ENCODE measurements at regions not wholly inside any gene's neighbourhood (a gene's known extent, or its start where the extent isn't known, plus 50 kb on each side); places are given as distances from the start of the nearest gene placed in this dataset.

GRCh38 chr2:133660510-133660909 is 92.2 kb upstream of the NCKAP5 start:
- TF ChIP-seq TAF1 (IDR thresholded peaks at IDR 0.05; ENCODE audit: borderline replicate concordance, low read depth, low read length) (no peak), GABPA (IDR thresholded peaks at IDR 0.05; ENCODE audit: low read depth) (no peak), TEAD4 (IDR thresholded peaks at IDR 0.05; ENCODE audit: borderline replicate concordance, insufficient read depth) (no peak), JUND (IDR thresholded peaks at IDR 0.05) (no peak), CTCF (IDR thresholded peaks at IDR 0.05) (no peak), CHD2 (IDR thresholded peaks at IDR 0.05; ENCODE audit: low read length, partially characterized antibody) (no peak), YY1 (IDR thresholded peaks at IDR 0.05; ENCODE audit: low read depth) (no peak), MEF2A (IDR thresholded peaks at IDR 0.05; ENCODE audit: borderline replicate concordance, low read depth) (no peak), FOXM1 (IDR thresholded peaks at IDR 0.05; ENCODE audit: low read depth) (no peak)
